ENCODE measurements at regions not wholly inside any gene's neighbourhood (a gene's known extent, or its start where the extent isn't known, plus 50 kb on each side); places are given as distances from the start of the nearest gene placed in this dataset.

- Histone ChIP-seq H2AFZ (ENCODE audit: low read length) (no peak overlapping the region), H3K27ac (ENCODE audit: low read depth, low read length, poor library complexity, severe bottlenecking) (no peak overlapping the region), H3K36me3 (ENCODE audit: insufficient read depth, low read length) (no peaks in the 10 kb centered on the region), H3K79me2 (ENCODE audit: insufficient read depth, low read length) (no peaks in the 10 kb centered on the region), H3K9me2 (ENCODE audit: low read depth, low read length) (no peaks in the 10 kb centered on the region), H3K4me3 (ENCODE audit: low read depth, low read length, poor library complexity, severe bottlenecking) (no peak overlapping the region), H3K27me3 (ENCODE audit: insufficient read depth, low read length) (no peaks in the 10 kb centered on the region), H4K20me1 (ENCODE audit: insufficient read depth, low read length) (no peaks in the 10 kb centered on the region), H3K9me3 (ENCODE audit: low read length) (no peaks in the 10 kb centered on the region), H3K9ac (ENCODE audit: low read length) (no peak overlapping the region), H3K4me1 (ENCODE audit: insufficient read depth, low read length, severe bottlenecking) (no peaks in the 10 kb centered on the region), H3F3A (ENCODE audit: insufficient read depth, low read length) (no peaks in the 10 kb centered on the region), H3K4me2 (ENCODE audit: low read length) (no peak overlapping the region)
- TF ChIP-seq, protein P1, sequence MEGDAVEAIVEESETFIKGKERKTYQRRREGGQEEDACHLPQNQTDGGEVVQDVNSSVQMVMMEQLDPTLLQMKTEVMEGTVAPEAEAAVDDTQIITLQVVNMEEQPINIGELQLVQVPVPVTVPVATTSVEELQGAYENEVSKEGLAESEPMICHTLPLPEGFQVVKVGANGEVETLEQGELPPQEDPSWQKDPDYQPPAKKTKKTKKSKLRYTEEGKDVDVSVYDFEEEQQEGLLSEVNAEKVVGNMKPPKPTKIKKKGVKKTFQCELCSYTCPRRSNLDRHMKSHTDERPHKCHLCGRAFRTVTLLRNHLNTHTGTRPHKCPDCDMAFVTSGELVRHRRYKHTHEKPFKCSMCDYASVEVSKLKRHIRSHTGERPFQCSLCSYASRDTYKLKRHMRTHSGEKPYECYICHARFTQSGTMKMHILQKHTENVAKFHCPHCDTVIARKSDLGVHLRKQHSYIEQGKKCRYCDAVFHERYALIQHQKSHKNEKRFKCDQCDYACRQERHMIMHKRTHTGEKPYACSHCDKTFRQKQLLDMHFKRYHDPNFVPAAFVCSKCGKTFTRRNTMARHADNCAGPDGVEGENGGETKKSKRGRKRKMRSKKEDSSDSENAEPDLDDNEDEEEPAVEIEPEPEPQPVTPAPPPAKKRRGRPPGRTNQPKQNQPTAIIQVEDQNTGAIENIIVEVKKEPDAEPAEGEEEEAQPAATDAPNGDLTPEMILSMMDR (IDR thresholded peaks at IDR 0.05; ENCODE audit: low read length), result no peak
- TF ChIP-seq EZH2 (IDR thresholded peaks at IDR 0.05; ENCODE audit: borderline replicate concordance, low read length), result no peak
Measured at GRCh38 chr10:130570074-130570473, 433.9 kb downstream of the GLRX3 start.

DNA sequence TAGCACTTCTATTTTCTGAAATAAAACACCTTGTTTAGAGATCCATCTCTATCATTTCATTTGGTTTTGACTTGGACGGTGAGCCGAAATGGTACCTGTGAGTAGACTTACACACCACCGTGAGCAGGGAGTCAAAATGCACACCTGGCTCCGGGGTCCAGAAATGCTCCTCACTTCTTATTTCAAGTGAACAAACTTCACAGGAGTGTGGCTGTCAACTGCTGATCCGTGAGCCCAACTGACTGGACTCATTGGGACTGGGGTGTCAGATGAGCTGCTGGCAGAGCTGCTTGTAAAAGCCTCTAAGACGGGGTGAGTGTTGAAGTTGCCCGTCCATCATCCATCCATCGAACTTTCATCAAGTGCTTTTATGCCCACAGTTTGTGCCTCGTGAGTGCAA lies 435.5 kb downstream of the GLRX3 start:
- no peaks in the 10 kb centered on the region for H3K9me3 ChIP-seq (ENCODE audit: low read length)
- H3F3A ChIP-seq (ENCODE audit: insufficient read depth, low read length), result no peaks in the 10 kb centered on the region
- no peaks in the 10 kb centered on the region for H3K36me3 ChIP-seq (ENCODE audit: insufficient read depth, low read length)
- no peak for TF ChIP-seq EZH2 (IDR thresholded peaks at IDR 0.05; ENCODE audit: borderline replicate concordance, low read length)
- TF ChIP-seq, protein P1 (IDR thresholded peaks at IDR 0.05; ENCODE audit: low read length), result no peak
- H3K4me2 ChIP-seq (ENCODE audit: low read length), result no peak overlapping the region
- H3K4me3 ChIP-seq (ENCODE audit: low read depth, low read length, poor library complexity, severe bottlenecking), result no peak overlapping the region
- no peak overlapping the region for H3K9ac ChIP-seq (ENCODE audit: low read length)
- no peaks in the 10 kb centered on the region for H3K4me1 ChIP-seq (ENCODE audit: insufficient read depth, low read length, severe bottlenecking)
- no peaks in the 10 kb centered on the region for H3K79me2 ChIP-seq (ENCODE audit: insufficient read depth, low read length)
- H4K20me1 ChIP-seq (ENCODE audit: insufficient read depth, low read length), result no peaks in the 10 kb centered on the region
- no peaks in the 10 kb centered on the region for H3K9me2 ChIP-seq (ENCODE audit: low read depth, low read length)
- no peak overlapping the region for H3K27ac ChIP-seq (ENCODE audit: low read depth, low read length, poor library complexity, severe bottlenecking)
- no peaks in the 10 kb centered on the region for H3K27me3 ChIP-seq (ENCODE audit: insufficient read depth, low read length)
- no peak overlapping the region for H2AFZ ChIP-seq (ENCODE audit: low read length)

GRCh38 chr10:130573446-130573845 lies 437.3 kb downstream of the GLRX3 start:
- no peak for TF ChIP-seq EZH2 (IDR thresholded peaks at IDR 0.05; ENCODE audit: borderline replicate concordance, low read length)
- TF ChIP-seq, protein P1 (IDR thresholded peaks at IDR 0.05; ENCODE audit: low read length), result no peak
- H3K9me3 ChIP-seq (ENCODE audit: low read length), result no peaks in the 10 kb centered on the region
- H3K79me2 ChIP-seq (ENCODE audit: insufficient read depth, low read length), result no peaks in the 10 kb centered on the region
- H3K4me1 ChIP-seq (ENCODE audit: insufficient read depth, low read length, severe bottlenecking), result no peaks in the 10 kb centered on the region
- no peak overlapping the region for H3K27ac ChIP-seq (ENCODE audit: low read depth, low read length, poor library complexity, severe bottlenecking)
- H3K36me3 ChIP-seq (ENCODE audit: insufficient read depth, low read length), result no peaks in the 10 kb centered on the region
- H2AFZ ChIP-seq (ENCODE audit: low read length), result no peak overlapping the region
- no peaks in the 10 kb centered on the region for H4K20me1 ChIP-seq (ENCODE audit: insufficient read depth, low read length)
- H3K4me2 ChIP-seq (ENCODE audit: low read length), result no peak overlapping the region
- H3K27me3 ChIP-seq (ENCODE audit: insufficient read depth, low read length), result no peaks in the 10 kb centered on the region
- no peak overlapping the region for H3K4me3 ChIP-seq (ENCODE audit: low read depth, low read length, poor library complexity, severe bottlenecking)
- H3K9me2 ChIP-seq (ENCODE audit: low read depth, low read length), result no peaks in the 10 kb centered on the region
- no peaks in the 10 kb centered on the region for H3F3A ChIP-seq (ENCODE audit: insufficient read depth, low read length)
- H3K9ac ChIP-seq (ENCODE audit: low read length), result no peak overlapping the region
